Subcutaneous abdominal adipose tissue (tissue), 5 donors: ENCODE measurements at regions not wholly inside any gene's neighbourhood (a gene's known extent, or its start where the extent isn't known, plus 50 kb on each side); places are given as distances from the start of the nearest gene placed in this dataset.

Experiments used
- H3K27ac ChIP-seq: one replicate; pipeline ENCODE4 v1.7.0; 2013; ENCODE audit warnings: low read depth, mild to moderate bottlenecking, inconsistent platforms, low read length, moderate library complexity
- H3K27me3 ChIP-seq, 5 donors: one replicate each; pipeline ENCODE4 v1.7.0; 2013; ENCODE audit warnings: low read length in 5 of 5, inconsistent platforms in 1 of 5; ENCODE audit not compliant: control insufficient read depth in 5 of 5, insufficient read depth in 4 of 5
- H3K36me3 ChIP-seq, 5 donors: one replicate each; pipeline ENCODE4 v1.7.0; 2013; ENCODE audit warnings: low read length in 5 of 5; ENCODE audit not compliant: control insufficient read depth in 5 of 5, insufficient read depth in 5 of 5
- H3K4me1 ChIP-seq, 5 donors: one replicate each; pipeline ENCODE4 v1.7.0; 2013; ENCODE audit warnings: low read length in 5 of 5, mild to moderate bottlenecking in 3 of 5, moderate library complexity in 1 of 5; ENCODE audit not compliant: control insufficient read depth in 5 of 5, insufficient read depth in 5 of 5
- H3K4me3 ChIP-seq, 5 donors: one replicate each; pipeline ENCODE4 v1.7.0; 2013; ENCODE audit warnings: low read length in 5 of 5, low read depth in 1 of 5
- H3K9ac ChIP-seq, 5 donors: one replicate each; pipeline ENCODE4 v1.7.0; 2013; ENCODE audit warnings: low read length in 5 of 5, mild to moderate bottlenecking in 4 of 5, moderate library complexity in 3 of 5
- H3K9me3 ChIP-seq, 5 donors: one replicate each; pipeline ENCODE4 v1.7.0; 2013; ENCODE audit warnings: low read length in 5 of 5; ENCODE audit not compliant: control insufficient read depth in 5 of 5
- donor health status: healthy.
- donor health status: healthy.
- donor health status: healthy.
- donor health status: healthy.
- donor health status: healthy.

DNA sequence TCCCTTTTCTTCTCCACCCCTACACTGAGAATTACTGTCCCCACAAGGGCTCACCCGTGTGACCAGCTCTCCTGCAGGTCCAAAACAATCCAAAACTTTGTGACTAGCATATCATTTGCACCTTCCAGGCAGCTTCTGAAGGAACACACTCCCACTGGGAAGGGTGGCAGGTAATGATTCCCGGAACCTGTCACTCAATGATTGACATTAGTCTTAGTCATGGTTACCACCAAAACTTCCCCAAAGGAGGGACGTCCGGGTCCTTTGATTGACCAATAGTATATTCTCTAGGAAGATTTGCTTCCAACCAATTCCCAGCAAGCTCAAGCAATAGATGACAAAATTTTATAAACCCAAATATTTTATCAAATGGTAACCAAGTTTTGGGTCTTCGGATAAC is 127.7 kb upstream of the MYLIP start:
- H3K27me3 ChIP-seq = no peaks in the 10 kb centered on the region
- no peak overlapping the region for H3K4me3 ChIP-seq
- no peaks in the 10 kb centered on the region for H3K36me3 ChIP-seq
- H3K9me3 ChIP-seq = no peaks in the 10 kb centered on the region
- H3K9ac ChIP-seq = no peak overlapping the region
- H3K4me1 ChIP-seq = peaks cover 2 to 32% (median 20%) of the 10 kb centered on the region in 5 donors
- no peak overlapping the region for H3K27ac ChIP-seq

DNA sequence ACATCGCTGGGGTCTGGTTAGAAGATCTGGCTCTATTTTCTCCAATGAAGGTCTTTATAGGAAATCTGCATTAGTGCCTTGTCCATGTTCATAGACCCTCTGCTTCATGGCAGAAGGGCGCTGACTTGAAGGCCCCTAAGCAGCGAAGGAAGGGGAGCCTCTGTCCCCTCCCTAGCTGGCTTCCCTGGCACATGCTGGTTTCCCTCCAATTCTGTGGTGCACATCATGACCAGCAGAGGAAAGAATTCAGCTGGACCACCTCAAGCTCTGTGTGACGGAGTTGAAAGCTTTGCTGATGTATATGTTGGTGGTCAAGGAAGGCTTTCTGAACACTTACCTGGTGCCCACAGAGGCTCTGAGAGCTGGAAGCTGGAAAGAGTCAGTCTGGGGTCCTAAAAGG is 129.7 kb upstream of the MYLIP start:
- Histone ChIP-seq H3K27ac (no peak overlapping the region), H3K36me3 (no peaks in the 10 kb centered on the region), H3K4me1 (peaks cover 0 to 38% (median 22%) of the 10 kb centered on the region in 5 donors), H3K27me3 (no peaks in the 10 kb centered on the region), H3K9me3 (no peaks in the 10 kb centered on the region), H3K4me3 (no peak overlapping the region), H3K9ac (no peak overlapping the region)

DNA sequence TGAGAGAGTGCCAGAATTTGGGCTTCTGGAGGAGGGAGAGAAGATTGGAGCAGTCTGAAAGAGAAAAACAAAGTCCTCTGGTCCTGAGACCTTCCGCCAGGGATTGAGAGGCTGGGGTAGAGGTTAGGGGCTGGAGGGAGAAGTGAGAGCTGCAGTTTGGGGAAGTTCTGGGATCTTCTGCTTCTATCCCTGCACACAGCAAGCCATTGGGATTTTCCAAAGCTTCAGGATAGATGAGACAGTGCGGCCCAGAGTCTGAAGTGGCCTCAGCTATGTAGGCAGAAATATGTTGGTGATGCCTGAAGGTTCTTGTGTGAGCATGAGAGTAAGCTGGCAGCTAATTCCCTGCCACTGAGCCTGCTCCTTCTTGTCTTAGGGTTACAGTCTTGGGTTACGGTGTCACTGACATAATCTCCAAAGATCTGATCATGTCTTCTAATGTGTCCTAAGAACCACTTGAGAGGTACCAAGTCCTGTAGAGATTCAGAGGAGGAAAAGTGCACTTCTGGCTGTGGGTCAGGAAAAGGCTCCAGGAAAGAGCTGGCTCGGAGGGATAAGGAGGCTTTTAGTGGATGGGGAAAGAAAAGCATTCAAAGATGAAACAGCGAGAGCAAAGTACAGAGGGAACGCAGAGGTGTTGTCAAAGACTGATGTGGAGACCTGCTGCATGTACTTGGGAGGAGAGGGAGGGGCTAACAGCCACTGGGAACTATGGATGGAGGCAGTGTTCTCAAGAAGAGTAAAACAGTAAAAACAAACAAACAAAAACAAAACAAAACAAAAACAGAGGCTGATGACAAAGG is 131.1 kb upstream of the MYLIP start:
- Histone ChIP-seq H3K4me3 (no peak overlapping the region), H3K36me3 (no peaks in the 10 kb centered on the region), H3K4me1 (peaks cover 0 to 48% (median 25%) of the 10 kb centered on the region in 5 donors), H3K27me3 (no peaks in the 10 kb centered on the region), H3K9me3 (no peaks in the 10 kb centered on the region), H3K9ac (no peak overlapping the region), H3K27ac (no peak overlapping the region)

GRCh38 chr6:15996030-15996429 is 132.9 kb upstream of the MYLIP start:
- no peaks in the 10 kb centered on the region for H3K27me3 ChIP-seq
- H3K4me3 ChIP-seq = no peak overlapping the region
- no peaks in the 10 kb centered on the region for H3K36me3 ChIP-seq
- H3K9ac ChIP-seq = no peak overlapping the region
- H3K27ac ChIP-seq = peak overlapping the region; percentile 64
- no peaks in the 10 kb centered on the region for H3K9me3 ChIP-seq
- peaks cover 0 to 48% (median 25%) of the 10 kb centered on the region in 5 donors for H3K4me1 ChIP-seq

GRCh38 chr6:15995493-15995892 is 133.4 kb upstream of the MYLIP start:
- H3K4me1 ChIP-seq = peaks cover 0 to 48% (median 25%) of the 10 kb centered on the region in 5 donors
- H3K27ac ChIP-seq = peak overlapping the region; percentile 64
- no peaks in the 10 kb centered on the region for H3K27me3 ChIP-seq
- H3K4me3 ChIP-seq = no peak overlapping the region
- H3K9ac ChIP-seq = no peak overlapping the region
- no peaks in the 10 kb centered on the region for H3K9me3 ChIP-seq
- H3K36me3 ChIP-seq = no peaks in the 10 kb centered on the region

- H3K9ac ChIP-seq = no peak overlapping the region
- no peaks in the 10 kb centered on the region for H3K9me3 ChIP-seq
- no peaks in the 10 kb centered on the region for H3K36me3 ChIP-seq
- peak overlapping the region in 1 of 5 donors; percentile 30 for H3K4me3 ChIP-seq
- no peaks in the 10 kb centered on the region for H3K27me3 ChIP-seq
- H3K27ac ChIP-seq = peak overlapping the region; percentile 64
- H3K4me1 ChIP-seq = peaks cover 0 to 48% (median 25%) of the 10 kb centered on the region in 5 donors
Observed at GRCh38 chr6:15994814-15995459, 133.9 kb upstream of the MYLIP start.

- Histone ChIP-seq H3K27me3 (no peaks in the 10 kb centered on the region), H3K4me3 (no peak overlapping the region), H3K4me1 (peaks cover 0 to 48% (median 25%) of the 10 kb centered on the region in 5 donors), H3K36me3 (no peaks in the 10 kb centered on the region), H3K9me3 (no peaks in the 10 kb centered on the region), H3K27ac (peak overlapping the region; percentile 64), H3K9ac (no peak overlapping the region)
Observed at GRCh38 chr6:15993716-15994228, 135.1 kb upstream of the MYLIP start.

DNA sequence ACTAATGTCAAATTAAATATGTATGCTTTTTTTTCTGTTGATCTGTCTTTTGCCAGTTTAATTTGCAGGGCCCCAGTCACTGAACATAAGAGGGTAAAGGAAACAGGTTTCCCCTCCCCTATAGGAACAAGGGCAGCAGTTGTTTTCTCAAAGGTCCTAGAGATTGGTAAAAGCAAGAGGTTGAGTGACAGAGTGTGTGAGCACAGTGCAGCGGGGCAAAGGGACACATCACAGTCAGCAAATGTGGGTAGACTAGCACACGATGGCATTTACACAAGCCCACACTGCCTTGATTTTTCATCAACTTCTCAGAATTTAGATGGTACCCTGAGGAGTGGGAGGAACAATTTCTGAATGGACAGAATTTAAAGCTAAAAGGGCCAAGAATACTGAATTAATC is 138.7 kb upstream of the MYLIP start:
- Histone ChIP-seq H3K9ac (no peak overlapping the region), H3K27ac (no peak overlapping the region), H3K27me3 (no peaks in the 10 kb centered on the region), H3K4me3 (no peak overlapping the region), H3K4me1 (peaks cover 0 to 20% (median 10%) of the 10 kb centered on the region in 5 donors), H3K36me3 (no peaks in the 10 kb centered on the region), H3K9me3 (no peaks in the 10 kb centered on the region)

DNA sequence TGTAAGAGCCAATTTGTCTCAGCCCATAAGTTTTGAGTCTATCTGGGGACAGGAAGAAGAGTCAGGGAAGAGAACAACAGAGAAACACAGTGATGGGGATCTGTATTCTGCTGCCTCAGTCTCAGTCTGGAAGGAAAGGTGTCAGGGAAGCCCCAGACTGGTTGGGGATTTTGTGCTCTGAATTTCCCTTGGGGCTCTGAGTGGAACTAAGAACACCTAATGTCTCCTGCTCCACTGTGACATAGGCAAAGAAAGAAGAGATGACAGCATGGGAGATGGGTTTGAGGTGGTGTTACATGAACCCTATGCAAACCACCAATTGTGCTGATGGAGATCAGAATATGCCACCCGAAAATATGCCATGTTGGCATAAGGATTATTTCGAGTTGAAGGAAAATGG is 139.5 kb upstream of the MYLIP start:
- Histone ChIP-seq H3K4me3 (no peak overlapping the region), H3K27ac (no peak overlapping the region), H3K4me1 (peaks cover 0 to 15% (median 3%) of the 10 kb centered on the region in 5 donors)

GRCh38 chr6:15987569-15987968 is 141.3 kb upstream of the MYLIP start:
- Histone ChIP-seq H3K9ac (no peak overlapping the region), H3K27ac (no peak overlapping the region), H3K4me3 (no peak overlapping the region), H3K4me1 (peaks cover 0 to 3% (median 0%) of the 10 kb centered on the region in 5 donors), H3K27me3 (no peaks in the 10 kb centered on the region), H3K36me3 (no peaks in the 10 kb centered on the region), H3K9me3 (no peaks in the 10 kb centered on the region)

More for the DNA sequence above, 139.5 kb upstream of the MYLIP start:
- H3K9me3 ChIP-seq = no peaks in the 10 kb centered on the region
- H3K36me3 ChIP-seq = no peaks in the 10 kb centered on the region
- no peaks in the 10 kb centered on the region for H3K27me3 ChIP-seq
- no peak overlapping the region for H3K9ac ChIP-seq
